K562 (cell line): ENCODE measurements at regions not wholly inside any gene's neighbourhood (a gene's known extent, or its start where the extent isn't known, plus 50 kb on each side); places are given as distances from the start of the nearest gene placed in this dataset.

ENCODE experiments used
- ATAC-seq: fragments of 200-7000 bp; cut with Tn5 transposase; 3 replicates; pipeline ENCODE4 v1.9.1; 2020; ENCODE audit warnings: moderate library complexity
- BruUV-seq: library from RNA; stranded (reverse); fragments of 400-500 nt; replicated peaks from 2 replicates; lab custom pipeline; 2021; lab: Mats Ljungman, UMichigan
- CTCF ChIA-PET: fragments of 300-600 bp; formaldehyde crosslinking; extraction: SDS; loops from one replicate; lab custom pipeline; 2021; ENCODE audit warnings: low intra/inter-chr PET ratio; lab: Yijun Ruan, JAX
- POLR2A ChIA-PET: fragments of 300-600, 350-650 bp; sonication (Branson Sonifier 250); formaldehyde crosslinking; extraction: SDS; loops from one replicate; lab custom pipeline; 2021; ENCODE audit warnings: antibody characterized with exemption, inconsistent platforms; lab: Yijun Ruan, JAX
- DNase-seq, 4 experiments: peaks; one replicate each; pipeline versions ENCODE4 v3.0.0 to v3.0.0-alpha.2; 2011 to 2018; ENCODE audit warnings: low spot score in 3 of 4, mixed read lengths in 3 of 4; ENCODE audit errors: extremely low read depth in 1 of 4
- FAIRE-seq: peaks from 2 replicates; lab custom pipeline; 2011; peaks lifted over from hg19 to GRCh38; lab: Jason Lieb, UNC
- H2AFZ ChIP-seq: 2 replicates; pipeline ENCODE4 v1.6.0; 2011; ENCODE audit warnings: low read depth, low read length, control low read depth, inconsistent platforms
- H3K27ac ChIP-seq: fragments of 200-600 bp; 3 replicates; pipeline ENCODE4 v1.8.0; 2011; ENCODE audit warnings: low read depth, mild to moderate bottlenecking, control low read depth, inconsistent platforms, low read length, moderate library complexity, mixed read lengths; ENCODE audit errors: extremely low read depth
- H3K27me3 ChIP-seq, 2 experiments: fragments of 300-600 bp in 1 of 2; 2 replicates in 1 of 2; 3 replicates in 1 of 2; pipeline versions ENCODE4 v1.6.0 to v1.8.0; 2011; ENCODE audit warnings: inconsistent platforms in 2 of 2, low read length in 2 of 2, mild to moderate bottlenecking in 1 of 2, mixed read lengths in 1 of 2, moderate library complexity in 1 of 2; ENCODE audit not compliant: control insufficient read depth in 2 of 2, insufficient read depth in 2 of 2
- H3K36me3 ChIP-seq: fragments of 300-600 bp; 3 replicates; pipeline ENCODE4 v1.8.0; 2011; ENCODE audit warnings: mild to moderate bottlenecking, low read length, inconsistent platforms; ENCODE audit not compliant: control insufficient read depth, insufficient read depth
- H3K4me1 ChIP-seq, 2 experiments: fragments of 200-600 bp in 1 of 2; replicated peaks in 1 of 2; 2 replicates in 1 of 2; 3 replicates in 1 of 2; pipeline versions ENCODE4 v1.5.1 to v1.8.0; 2011; ENCODE audit warnings: inconsistent platforms in 2 of 2, low read length in 2 of 2, mild to moderate bottlenecking in 1 of 2, mixed read lengths in 1 of 2, moderate library complexity in 1 of 2; ENCODE audit not compliant: control insufficient read depth in 2 of 2, insufficient read depth in 2 of 2
- H3K4me2 ChIP-seq: 2 replicates; pipeline ENCODE4 v1.6.1; 2011; ENCODE audit warnings: low read length, control low read depth, inconsistent platforms, mixed read lengths; ENCODE audit not compliant: insufficient read depth
- H3K4me3 ChIP-seq: fragments of 200-600 bp; sonication (generic), shearing (Covaris generic); 2 replicates; pipeline ENCODE4 v1.5.1; 2016; ENCODE audit warnings: control low read depth, inconsistent platforms
- H3K79me2 ChIP-seq: fragments of 200-600 bp; 3 replicates; pipeline ENCODE4 v1.8.0; 2011; ENCODE audit warnings: low read length, inconsistent platforms; ENCODE audit not compliant: control insufficient read depth, insufficient read depth
- H3K9ac ChIP-seq, 2 experiments: 2 replicates each; pipeline versions ENCODE4 v1.6.0 to v1.6.1; 2011; ENCODE audit warnings: low read depth in 2 of 2, low read length in 2 of 2, control low read depth in 1 of 2, inconsistent platforms in 1 of 2, mild to moderate bottlenecking in 1 of 2, mixed read lengths in 1 of 2; ENCODE audit not compliant: insufficient read depth in 1 of 2
- H3K9me1 ChIP-seq: one replicate; pipeline ENCODE4 v1.6.0; 2011; ENCODE audit warnings: inconsistent platforms, mild to moderate bottlenecking, low read length, moderate library complexity; ENCODE audit not compliant: control insufficient read depth, insufficient read depth
- H3K9me3 ChIP-seq: replicated peaks from 2 replicates; pipeline ENCODE4 v1.5.1; 2011; ENCODE audit warnings: low read depth, low read length, inconsistent platforms; ENCODE audit not compliant: control insufficient read depth, insufficient read depth
- H4K20me1 ChIP-seq: replicated peaks from 2 replicates; pipeline ENCODE4 v1.6.1; 2011; ENCODE audit warnings: low read length, inconsistent platforms, mixed read lengths; ENCODE audit not compliant: control insufficient read depth, insufficient read depth
- DIDO1 ChIP-seq: fragments of 450-650 bp; IDR thresholded peaks from 2 replicates; pipeline ENCODE4 v1.6.1; 2016; ENCODE audit warnings: low read depth, missing biosample characterization, missing genetic modification characterization
- E2F8 ChIP-seq: fragments of 450-650 bp; IDR thresholded peaks from 2 replicates; pipeline ENCODE4 v1.7.1; 2018; ENCODE audit warnings: mild to moderate bottlenecking, low read depth; ENCODE audit not compliant: partially characterized antibody
- MLX ChIP-seq, 2 experiments: fragments of 450-650 bp in 1 of 2; sonication (generic) in 1 of 2; formaldehyde crosslinking; conservative IDR thresholded peaks; 2 replicates each; pipeline versions ENCODE4 v1.4.0 to v1.8.1; 2020 to 2022; ENCODE audit warnings: mild to moderate bottlenecking in 1 of 2, missing genetic modification reagents in 1 of 2
- MYC ChIP-seq, 2 experiments: fragments of 250-450 bp in 1 of 2; sonication (Bioruptor Pico) in 1 of 2; IDR thresholded peaks; 2 replicates each; pipeline versions ENCODE4 v1.5.1 to v1.6.1; 2012 to 2021; ENCODE audit warnings: low read depth in 2 of 2, borderline replicate concordance in 1 of 2, improper control_type of control experiment in 1 of 2, low read length in 1 of 2, mild to moderate bottlenecking in 1 of 2, moderate library complexity in 1 of 2
- NR2C2 ChIP-seq, 2 experiments: fragments of 200-800 bp in 1 of 2; sonication (Bioruptor generic) in 1 of 2; sonication (generic) in 1 of 2; formaldehyde crosslinking in 1 of 2; IDR thresholded peaks; 2 replicates each; pipeline versions ENCODE4 v1.6.1 to v1.8.0; 2016 to 2022; ENCODE audit warnings: mild to moderate bottlenecking in 1 of 2, missing compliant biosample characterization in 1 of 2, missing genetic modification characterization in 1 of 2, missing genetic modification reagents in 1 of 2
- PRMT5 ChIP-seq: sonication (generic); formaldehyde crosslinking; IDR thresholded peaks from 2 replicates; pipeline ENCODE4 v1.5.0; 2020; ENCODE audit warnings: missing genetic modification reagents
- SIN3A ChIP-seq, 2 experiments: fragments of 150-350 bp in 1 of 2; IDR thresholded peaks; 2 replicates each; pipeline ENCODE4 v1.6.1; 2011 to 2016; ENCODE audit warnings: borderline replicate concordance in 2 of 2, low read depth in 2 of 2, low read length in 2 of 2, mild to moderate bottlenecking in 2 of 2, moderate library complexity in 2 of 2; ENCODE audit not compliant: control insufficient read depth in 1 of 2
- STAT5B ChIP-seq: fragments of 250-450 bp; sonication (Bioruptor Pico); IDR thresholded peaks from 2 replicates; pipeline ENCODE4 v1.8.0; 2021; ENCODE audit warnings: mild to moderate bottlenecking, inconsistent platforms
- TAF7 ChIP-seq: fragments of 450-650 bp; IDR thresholded peaks from 2 replicates; pipeline ENCODE4 v1.6.1; 2016; ENCODE audit warnings: missing genetic modification characterization, missing compliant biosample characterization
- TSHZ1 ChIP-seq: fragments of 250-450 bp; sonication (Bioruptor Pico); IDR thresholded peaks from 2 replicates; pipeline ENCODE4 v1.4.0; 2020; ENCODE audit warnings: mild to moderate bottlenecking, moderate library complexity
- U2AF1 ChIP-seq: fragments of 200-400 bp; formaldehyde crosslinking; optimal IDR thresholded peaks from 2 replicates; pipeline ENCODE3; 2017; ENCODE audit warnings: mild to moderate bottlenecking, low read depth, low read length, moderate library complexity
- ZNF780A ChIP-seq: fragments of 250-450 bp; sonication (Bioruptor Pico); IDR thresholded peaks from 2 replicates; pipeline ENCODE4 v1.5.0; 2021; ENCODE audit warnings: mild to moderate bottlenecking
- ZNF79 ChIP-seq: fragments of 250-450 bp; sonication (Bioruptor Pico); IDR thresholded peaks from 2 replicates; pipeline ENCODE4 v1.4.0; 2020; ENCODE audit warnings: low read depth, mild to moderate bottlenecking, moderate library complexity
- ZSCAN29 ChIP-seq: fragments of 450-650 bp; IDR thresholded peaks from 2 replicates; pipeline ENCODE4 v1.6.1; 2017
- WGBS: fragments of 100-300 bp; shearing (Covaris generic); methylation state at CpG from one replicate; pipeline ENCODE4 v1.1.6; 2016; ENCODE audit warnings: low coverage, mixed read lengths; ENCODE audit not compliant: insufficient coverage; ENCODE audit errors: missing lambda C conversion rate; 5-methylcytosine and 5-hydroxymethylcytosine counted together
- in situ Hi-C: fragments of 300-500 bp; cut with MboI; formaldehyde crosslinking; loops from 4 replicates; pipeline ENCODE4 v1.15.0; 2018; ENCODE audit warnings: inconsistent platforms, mixed read lengths
- intact Hi-C: fragments of 100-400 bp; cut with micrococcal nuclease; formaldehyde crosslinking; loops from 2 replicates; pipeline ENCODE4 v1.14.2; 2022

- TF ChIP-seq SIN3A (IDR thresholded peaks at IDR 0.05; ENCODE audit: borderline replicate concordance in 2 of 2, control insufficient read depth in 1 of 2, low read depth in 2 of 2, low read length in 2 of 2) = no peak
- TF ChIP-seq ZSCAN29 = no peak
- TF ChIP-seq ZNF79 (CRISPR knock-in tag) = no peak
- TF ChIP-seq TAF7 (tag) = no peak
- no peak for TF ChIP-seq DIDO1 (tag)
- no peak for TF ChIP-seq PRMT5 (CRISPR knock-in tag)
Measured at GRCh38 chr7:68507668-68508067, 1090.6 kb upstream of the AUTS2 start (continued).

- intact Hi-C loops = no loop called here
- in situ Hi-C loops = no loop called here
- Histone ChIP-seq H3K4me1 (no peaks in the 10 kb centered on the region), H2AFZ (no peak overlapping the region), H3K4me2 (no peak overlapping the region), H3K36me3 (no peaks in the 10 kb centered on the region), H3K9me1 (no peaks in the 10 kb centered on the region), H3K4me3 (no peak overlapping the region), H3K9me3 (no peaks in the 10 kb centered on the region), H3K27ac (no peak overlapping the region), H3K9ac (no peak overlapping the region), H4K20me1 (no peaks in the 10 kb centered on the region), H3K79me2 (no peaks in the 10 kb centered on the region), H3K27me3 (peaks cover 0 to 5% of the 10 kb centered on the region in 2 experiments; a peak in 1 of 5 replicates)
- POLR2A ChIA-PET = no interaction called here
- WGBS = 0% methylated on average over 3 of the region's 3 CpGs
- DNase-seq = no peak
- ATAC-seq = no peak
- no peak for FAIRE-seq
- CTCF ChIA-PET = no interaction called here
- no TSS peak for BruUV-seq
- TF ChIP-seq MLX (CRISPR knock-in tag; conservative IDR thresholded peaks at IDR 0.05) (no peak), STAT5B (CRISPR knock-in tag) (no peak), TSHZ1 (CRISPR knock-in tag) (no peak), MYC (IDR thresholded peaks at IDR 0.05; ENCODE audit: low read depth, low read length) (no peak), MYC (CRISPR knock-in tag; IDR thresholded peaks at IDR 0.05; ENCODE audit: borderline replicate concordance, low read depth) (no peak), NR2C2 (CRISPR knock-in tag; IDR thresholded peaks at IDR 0.05) (no peak), NR2C2 (tag; IDR thresholded peaks at IDR 0.05) (no peak), ZNF780A (CRISPR knock-in tag) (no peak), U2AF1 (no peak), E2F8 (no peak)
Measured at GRCh38 chr7:68509054-68509453, 1089.2 kb upstream of the AUTS2 start.
